ENCODE measurements at regions not wholly inside any gene's neighbourhood (a gene's known extent, or its start where the extent isn't known, plus 50 kb on each side); places are given as distances from the start of the nearest gene placed in this dataset.
"Not testable (repeated sequence)": the region's sequence is repeated elsewhere in the genome, so short reads cannot be mapped to it uniquely, and the experiment has no call there.

DNA sequence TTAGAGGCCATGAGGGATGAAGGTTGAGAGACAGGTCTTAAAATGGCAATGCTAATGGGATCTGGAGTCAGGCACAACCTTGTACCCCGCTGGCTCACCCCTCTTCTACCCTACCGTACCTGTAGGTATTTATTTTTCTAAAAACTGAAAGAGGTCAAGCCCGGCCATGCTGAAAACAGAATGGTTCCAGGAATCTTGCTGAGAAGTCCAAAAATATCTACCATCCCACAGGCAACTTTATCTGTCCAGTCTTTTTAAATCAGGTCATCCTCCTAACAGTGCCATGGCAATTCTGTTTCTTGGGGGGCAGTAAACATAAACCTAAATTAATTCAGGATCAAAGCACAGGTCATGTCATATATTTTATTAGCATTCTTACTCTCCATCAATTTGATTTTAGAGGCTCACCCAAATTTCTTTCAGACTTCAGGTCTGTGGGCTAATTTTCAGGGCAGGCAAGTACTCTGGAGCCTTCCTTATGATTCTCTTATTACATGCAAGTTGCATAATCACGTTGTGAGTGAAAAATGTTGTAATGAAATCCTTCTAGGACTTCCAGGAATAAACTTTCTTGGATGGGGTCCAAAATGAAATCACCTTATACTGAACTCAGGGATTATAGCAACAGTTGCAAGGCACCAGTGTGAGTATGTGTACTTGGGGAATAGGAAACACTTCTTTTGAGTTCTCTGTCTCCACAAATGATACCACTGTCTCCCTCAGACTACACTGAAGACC, 102.7 kb upstream of the NREP start:
- no peak for DNase-seq

DNA sequence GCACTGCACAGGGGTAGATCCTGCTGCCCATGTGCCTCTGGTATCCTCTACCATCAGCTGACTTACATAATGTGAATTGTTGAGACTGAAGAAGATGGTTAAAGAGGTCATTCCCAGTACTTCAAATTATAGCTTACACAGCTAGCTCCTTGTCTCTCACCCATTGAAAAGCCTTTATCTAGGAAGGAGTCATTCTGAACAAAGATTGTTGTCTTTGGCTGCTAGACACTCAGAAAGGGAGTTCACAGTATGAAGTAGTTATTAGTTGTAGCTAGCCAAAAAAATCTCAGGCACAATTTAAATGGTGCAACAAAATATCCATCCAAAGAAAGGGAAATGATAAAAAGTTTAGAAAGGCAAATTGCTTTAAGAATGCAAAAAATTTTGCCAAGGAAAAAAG, 102.0 kb upstream of the NREP start:
- DNase-seq, result no peak

DNA sequence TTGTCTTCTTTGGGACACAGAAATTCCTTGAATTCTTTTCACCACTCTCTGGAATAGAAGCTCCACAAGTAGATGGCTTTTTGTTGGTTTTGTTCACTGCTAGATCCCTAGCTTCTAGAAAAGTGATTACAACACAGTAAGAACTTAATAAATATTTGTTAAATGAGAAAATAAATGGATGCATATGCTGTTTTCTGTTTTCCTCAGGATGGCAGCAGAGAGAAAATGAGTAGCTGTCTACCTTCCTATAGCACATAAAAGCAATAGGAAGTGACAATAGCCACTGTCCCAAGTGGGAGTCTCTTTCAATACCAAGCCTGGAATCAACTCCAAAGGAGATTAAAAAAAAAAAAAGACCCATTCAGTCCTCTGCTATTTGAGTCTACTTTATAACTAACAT, 100.6 kb upstream of the NREP start:
- no peak for DNase-seq

DNA sequence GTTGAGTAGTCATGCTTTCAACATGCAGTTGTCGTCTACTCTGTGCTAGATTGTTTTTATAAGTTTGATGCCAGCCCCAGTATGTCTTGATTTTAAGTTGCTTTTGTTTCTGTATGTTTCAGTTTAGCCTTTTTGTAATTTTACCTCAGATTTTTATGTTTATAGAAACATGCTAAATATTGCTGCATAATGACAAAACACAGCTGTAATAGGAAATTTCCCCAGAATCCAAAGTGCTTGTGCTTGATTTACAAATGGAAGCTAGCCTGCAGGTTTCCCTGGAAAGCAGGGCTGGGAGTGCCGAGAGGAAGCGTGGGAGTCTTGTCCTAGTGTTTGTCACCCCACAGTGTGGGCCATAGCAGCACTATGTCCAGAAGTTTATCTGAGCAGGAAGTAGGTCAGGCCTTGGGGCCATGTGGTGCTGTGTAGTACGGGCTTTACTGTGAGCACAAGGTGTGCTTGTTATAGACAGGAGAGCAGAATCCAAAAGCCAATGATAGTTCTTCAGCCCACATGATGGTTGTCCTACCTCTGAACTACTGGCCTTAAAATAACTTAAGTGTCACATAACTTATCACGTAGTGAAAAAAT, 100.0 kb upstream of the NREP start:
- no peak for DNase-seq

DNA sequence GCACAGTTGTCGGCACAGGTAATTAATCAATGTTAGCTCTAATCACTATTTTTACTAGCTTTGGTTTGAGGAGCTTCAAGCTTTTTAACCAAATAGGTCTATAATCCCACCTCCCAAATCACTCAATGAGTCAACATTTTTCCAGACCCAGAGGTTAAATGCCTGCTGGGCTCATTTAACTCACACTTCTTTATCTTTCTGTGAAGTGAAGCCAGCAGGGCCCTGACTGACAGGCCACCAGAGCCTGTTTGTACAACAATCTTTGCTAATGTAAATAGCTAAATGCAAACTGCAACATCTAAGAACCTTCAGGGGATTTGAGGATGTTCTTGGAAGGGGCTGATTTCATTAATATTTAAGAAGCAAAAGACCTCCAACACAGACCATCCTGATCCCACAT, 98.4 kb upstream of the NREP start:
- no peak for DNase-seq

DNA sequence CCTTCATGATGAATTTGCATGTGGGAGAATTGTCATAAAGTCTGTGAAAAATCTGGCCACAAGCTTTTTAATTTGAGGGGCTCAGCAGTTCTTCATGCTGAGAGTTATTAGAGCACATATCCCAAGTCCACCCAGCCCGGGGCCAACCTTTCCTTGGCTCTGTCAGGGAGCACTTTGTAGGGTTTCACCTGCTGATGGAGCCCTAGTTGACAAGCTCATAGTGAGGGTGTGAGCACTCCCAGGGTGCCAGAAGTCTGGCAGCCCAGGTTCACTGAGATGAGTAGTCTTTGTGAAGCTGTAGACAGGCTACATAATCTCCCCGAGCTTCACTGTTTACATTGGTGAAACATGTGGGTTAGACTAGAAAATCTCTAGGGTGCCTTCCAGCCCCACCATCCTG, 97.2 kb upstream of the NREP start:
- DNase-seq, result no peak

DNA sequence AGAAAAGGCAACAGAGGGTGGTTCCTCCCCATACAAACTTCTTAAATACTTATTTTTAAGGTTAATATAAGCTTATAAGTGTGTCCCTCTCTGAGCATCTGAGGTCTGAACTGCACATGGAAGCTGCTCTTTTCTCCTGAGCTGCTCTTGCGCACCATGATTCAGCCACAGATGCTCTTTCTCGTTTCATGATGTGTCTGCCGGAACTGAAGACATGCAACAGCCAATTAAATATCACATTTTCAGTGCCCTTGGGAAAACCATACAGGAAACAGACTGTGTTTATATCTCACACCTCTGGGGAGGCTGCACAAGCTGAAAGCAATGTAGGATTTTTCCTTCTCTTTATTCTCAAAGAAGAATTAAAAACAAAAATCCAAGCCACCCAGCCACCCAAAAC, 96.8 kb upstream of the NREP start:
- DNase-seq, result no peak

DNA sequence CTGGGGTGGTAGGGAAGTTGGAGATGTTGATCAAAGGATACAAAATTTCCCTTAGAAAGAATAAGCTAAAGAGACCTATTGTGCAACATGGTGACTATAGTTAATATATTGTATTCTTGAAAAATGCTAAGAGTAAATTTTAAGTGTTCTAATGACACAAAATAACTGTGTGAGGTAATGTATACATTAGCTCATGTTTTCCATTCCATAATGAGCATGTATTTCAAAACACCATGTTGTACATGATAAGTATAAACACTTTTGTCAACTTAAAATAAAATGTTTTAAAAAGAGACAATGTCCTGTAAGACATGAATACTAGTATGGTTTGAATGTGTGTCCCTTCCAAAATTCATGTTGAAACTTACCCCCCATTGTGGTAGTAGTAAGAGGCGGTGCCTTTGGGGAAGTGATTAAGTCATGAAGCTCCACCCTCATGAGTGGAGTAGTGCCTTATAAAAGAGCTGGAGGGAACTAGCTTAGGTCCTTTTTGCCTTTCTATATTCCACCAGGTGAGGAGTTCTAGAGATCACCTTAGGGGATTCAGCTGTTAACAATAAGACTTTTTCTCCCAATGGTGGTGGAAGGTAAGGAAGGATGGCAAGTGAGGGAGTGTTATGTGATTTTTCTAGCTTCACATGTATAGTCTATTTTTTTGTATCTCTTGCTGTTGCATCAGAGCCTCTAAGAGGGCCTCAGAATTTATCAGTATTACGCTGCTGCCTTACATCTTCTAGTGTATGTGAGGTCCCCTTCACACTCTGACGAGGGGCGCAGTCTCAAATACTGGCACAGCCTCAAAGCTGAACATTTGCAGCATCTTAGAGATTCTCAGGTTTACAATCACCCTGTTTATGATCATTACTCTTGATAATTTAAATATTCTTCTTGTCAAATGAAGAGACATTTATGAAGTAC, 94.9 kb upstream of the NREP start:
- DNase-seq, result no peak

DNA sequence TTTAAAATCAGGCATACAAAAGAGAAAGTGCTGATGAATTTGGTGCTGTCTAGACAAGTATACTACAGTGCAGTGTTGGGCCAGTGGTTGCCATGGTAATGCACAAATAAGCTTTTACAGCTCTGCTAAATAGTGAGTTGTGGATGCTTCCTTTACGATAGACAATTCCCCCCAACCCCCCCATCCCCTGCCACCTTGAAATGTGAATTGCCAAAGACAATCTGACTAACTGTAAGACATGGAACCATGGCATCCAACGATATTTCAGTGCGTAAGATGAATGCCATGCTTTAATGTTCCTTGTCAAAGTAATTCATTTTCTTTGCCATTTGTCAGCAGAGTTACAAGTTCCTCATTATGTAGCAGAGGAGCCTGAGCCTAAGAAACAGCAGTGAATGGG, 91.5 kb upstream of the NREP start:
- DNase-seq, result no peak

DNA sequence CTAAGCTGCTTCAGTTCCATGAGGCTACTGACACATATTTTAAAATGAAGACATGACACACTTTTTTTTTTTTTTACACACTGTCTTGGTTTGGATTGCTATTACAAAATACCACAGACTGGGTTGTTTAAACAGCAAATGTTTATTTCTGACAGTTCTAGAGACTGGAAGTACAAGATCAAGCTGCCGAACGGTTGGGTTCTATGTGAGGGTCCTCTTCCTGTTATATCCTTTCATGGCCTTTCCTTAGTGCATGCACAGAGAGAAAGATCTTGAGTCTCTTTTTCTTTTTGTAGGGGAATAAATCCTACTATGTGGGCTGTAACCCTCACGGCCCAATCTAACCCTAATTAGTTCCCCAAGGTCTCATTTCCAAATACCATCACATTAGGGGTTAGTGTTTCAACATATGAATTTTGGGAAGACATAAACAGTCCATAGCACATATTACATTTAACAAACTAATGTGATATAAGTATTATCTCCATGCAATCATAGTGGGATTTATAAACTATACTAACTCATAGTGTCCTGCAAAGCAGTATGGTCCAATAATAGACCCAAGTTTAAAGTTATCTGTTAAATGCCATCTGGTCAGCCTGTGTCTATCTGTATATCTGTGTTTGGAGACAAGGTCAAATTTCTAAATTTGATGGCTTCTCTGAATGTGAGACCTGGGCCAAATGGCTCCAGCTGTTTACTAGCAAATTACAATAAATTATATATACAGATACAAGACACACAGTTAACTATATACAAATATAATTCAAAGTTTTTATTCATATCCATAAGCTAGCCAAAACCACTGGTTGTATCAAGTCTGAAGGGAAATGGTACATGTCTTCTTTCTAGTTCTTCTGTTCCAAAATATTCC, 90.3 kb upstream of the NREP start:
- DNase-seq, result no peak

DNA sequence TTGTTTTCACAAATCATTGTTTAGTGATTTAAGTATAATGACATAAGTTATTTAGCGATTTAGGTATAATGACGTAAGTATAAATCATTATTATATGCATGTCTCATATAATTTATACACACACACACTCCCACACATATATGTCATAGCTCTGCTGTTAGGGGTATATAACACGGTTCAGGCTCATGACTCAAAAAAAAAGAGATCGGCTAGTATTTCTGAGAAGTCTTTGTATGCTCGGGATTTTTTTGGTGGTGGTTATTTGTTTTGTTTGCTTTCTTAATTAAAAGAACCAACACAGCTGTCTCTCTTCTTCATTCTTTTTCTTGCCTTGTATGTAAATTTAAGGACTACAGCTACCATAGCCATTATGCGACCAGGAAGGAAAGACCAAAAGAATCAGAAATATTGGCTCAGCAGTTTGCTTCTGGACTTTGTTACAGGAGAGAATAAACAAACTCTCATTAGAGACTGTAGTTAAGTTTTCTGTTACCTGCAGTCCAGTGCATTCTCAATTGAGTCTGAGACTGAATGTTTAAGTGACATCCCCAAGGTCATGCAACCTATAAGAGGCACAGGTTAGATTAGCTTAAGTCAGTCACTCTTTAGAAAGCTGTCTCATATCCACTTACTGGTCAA, 83.2 kb upstream of the NREP start:
- no peak for DNase-seq

DNA sequence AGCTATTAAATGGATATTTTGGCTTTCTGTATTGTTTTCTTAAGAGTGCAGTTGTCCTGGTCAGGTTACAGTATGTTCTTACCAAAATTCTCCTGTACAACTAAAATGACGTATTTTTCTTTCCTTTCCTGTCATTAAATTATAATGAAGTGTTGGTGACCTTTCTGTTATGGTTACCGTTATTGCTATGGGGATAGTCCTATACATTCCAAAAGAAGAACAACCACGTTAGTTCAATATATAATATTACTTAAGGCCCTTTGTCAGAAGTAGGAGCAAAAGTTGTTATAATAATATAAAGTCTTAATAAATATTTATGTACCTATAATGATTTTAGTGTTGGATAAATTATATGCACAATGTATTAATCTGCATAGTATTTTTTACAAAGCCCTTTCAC, 82.4 kb upstream of the NREP start:
- DNase-seq, result no peak

DNA sequence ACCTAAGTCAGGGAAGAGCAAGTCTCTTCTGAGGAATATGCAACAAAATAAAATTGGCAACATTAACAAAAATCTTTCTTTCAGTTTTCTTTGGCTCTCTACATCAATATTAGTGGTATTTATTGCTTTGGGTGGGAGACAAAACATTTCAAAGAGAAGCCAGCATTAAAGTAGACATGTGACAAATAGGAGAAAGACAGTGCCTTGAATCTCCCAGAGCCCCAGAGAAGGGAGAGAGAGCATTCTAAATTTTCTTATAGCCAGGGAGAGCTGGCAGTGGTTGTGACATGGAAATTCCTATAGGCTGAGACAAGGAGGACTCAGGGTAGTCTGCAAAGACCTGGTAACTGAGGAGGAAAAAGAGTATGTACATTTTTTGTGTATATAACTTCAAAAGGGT, 79.4 kb upstream of the NREP start:
- no peak for DNase-seq

DNA sequence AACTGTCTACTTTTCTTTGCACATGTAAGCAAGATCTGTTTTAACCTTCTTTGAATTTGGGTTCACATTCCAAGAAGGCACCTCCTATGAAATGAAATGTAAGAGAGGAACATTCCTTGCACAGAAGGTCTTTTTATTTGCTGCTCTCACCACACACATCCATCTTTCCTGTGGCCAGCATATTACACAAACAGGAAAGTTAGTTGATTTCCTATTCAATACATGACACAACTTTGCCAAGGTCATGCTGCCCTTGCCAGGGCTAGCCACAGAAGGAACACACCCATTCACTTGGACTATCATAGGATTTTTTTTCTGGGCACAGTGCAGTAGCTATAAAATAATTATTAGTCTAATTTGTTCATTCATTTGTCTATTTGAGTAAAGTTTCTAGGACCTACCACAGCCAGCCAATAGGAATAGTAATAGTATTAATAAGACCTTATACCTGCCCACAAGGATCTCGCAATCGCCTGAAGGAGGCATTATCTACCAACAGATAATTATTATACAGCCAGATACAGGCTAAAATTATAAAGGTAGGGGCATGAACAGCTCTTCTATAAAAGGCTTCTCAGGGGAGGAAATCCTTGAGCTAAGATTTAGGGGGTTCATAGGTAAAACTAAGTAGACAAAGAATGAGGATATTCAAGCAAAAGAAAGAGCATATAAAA, 78.1 kb upstream of the NREP start:
- no peak for DNase-seq

DNA sequence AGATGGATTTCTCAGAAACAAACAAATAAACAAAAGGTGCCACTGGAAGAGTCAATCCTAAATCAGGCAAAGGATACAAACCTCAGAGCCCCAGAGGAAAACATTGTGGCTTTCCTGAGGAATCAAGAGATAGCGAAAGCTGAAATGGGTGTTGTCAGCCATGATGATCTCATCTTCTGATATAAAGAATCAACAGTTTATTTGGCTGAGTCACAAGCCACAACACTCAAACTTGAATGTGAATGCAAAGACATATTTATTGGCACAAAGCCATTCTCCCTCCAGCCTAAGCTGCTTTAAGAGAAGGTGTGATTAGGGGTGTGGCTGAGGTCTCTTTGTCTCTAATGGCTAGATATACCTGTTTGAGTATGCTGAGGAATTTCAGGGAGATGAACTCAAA, 73.3 kb upstream of the NREP start:
- peak; percentile 32 for DNase-seq

DNA sequence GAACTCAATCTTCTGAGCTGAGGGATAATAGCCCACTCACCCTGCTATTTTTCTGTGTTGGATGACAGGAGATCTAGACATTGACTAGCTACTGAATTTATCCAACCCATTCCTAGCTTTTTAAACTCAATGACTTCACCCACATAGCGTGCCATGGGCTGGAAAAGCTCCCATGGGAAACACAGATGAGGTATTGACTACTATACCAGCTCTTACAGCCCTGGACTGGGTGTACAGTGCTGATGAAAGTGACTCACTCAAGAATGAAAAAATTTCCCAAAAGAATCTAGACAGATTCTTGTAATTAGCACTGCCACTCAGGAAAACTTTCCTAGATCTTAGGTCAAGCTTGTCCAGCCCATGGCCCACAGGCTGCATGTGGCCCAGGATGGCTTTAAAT, 72.7 kb upstream of the NREP start:
- no peak for DNase-seq

DNA sequence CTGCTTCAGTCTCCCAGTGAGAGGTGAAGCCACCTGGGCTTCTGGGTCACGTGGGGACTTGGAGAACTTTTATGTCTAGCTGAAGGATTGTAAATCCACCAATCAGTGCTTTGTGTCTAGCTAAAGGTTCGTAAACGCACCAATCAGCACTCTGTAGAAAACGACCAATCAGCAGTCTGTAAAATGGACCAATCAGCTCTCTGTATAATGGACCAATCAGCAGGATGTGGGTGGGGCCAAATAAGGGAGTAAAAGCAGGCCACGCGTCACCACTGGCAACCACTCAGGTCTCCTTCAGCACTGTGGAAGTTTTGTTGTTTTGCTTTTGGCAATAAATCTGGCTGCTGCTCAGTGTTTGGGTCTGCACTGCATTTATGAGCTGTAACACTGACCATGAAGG, 69.1 kb upstream of the NREP start:
- DNase-seq, result no peak

DNA sequence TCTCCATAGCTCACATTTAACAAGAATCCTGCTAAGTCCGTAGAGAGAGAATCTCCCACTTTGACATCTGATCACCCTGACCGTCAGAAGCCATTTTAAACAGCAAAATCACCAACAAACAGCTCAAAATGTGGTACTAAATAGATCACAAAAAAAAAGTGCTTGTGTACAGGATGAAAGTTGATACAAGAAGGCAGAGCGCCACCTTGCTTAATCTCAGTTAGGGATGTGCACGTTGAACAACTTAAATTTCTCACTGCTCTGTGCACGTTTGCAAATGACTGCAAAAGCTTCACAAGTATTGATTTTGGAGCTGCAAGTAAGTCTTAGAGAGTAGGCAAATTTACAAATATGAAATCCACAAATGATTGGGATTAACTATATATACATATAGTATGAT, 63.1 kb upstream of the NREP start:
- DNase-seq, result peak; percentile 5

DNA sequence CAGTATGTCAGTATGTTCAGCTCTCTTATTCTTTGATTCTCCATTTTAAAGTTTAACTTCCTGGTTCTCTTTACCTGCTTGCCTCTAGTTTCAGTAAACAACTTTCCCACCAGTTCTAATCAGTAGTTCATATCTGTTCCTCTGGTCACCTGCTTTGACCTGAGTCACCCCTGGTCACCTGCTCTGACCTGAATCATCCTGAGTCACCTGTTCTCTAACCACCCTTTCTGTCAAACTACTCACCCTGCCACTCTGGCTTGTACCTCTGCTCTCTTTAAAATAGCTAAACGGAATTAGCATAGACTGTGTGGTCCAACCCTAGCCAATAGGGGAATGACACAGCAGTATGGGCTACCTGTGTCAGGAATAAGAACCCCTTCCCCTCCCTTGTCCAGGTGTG, 62.0 kb upstream of the NREP start:
- DNase-seq, result not testable (repeated sequence)

DNA sequence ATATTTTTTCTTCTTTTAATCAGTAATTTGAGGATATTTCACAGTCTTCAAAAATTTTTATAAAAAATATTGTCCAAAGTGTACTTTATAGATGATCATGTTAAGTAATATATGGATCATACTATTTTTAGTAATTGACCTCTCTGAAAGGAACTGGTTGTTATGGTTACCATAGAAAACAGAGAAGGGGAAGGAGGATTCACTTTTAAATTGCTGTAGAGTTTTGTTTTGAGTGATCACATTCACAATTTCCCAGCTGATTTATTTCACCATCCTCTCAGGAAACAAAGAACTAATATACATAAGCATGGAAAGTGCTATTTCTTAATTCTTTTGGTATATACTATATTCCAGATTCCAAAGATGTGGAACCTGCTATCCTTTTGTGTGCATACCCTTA, 56.5 kb upstream of the NREP start:
- DNase-seq, result no peak

DNA sequence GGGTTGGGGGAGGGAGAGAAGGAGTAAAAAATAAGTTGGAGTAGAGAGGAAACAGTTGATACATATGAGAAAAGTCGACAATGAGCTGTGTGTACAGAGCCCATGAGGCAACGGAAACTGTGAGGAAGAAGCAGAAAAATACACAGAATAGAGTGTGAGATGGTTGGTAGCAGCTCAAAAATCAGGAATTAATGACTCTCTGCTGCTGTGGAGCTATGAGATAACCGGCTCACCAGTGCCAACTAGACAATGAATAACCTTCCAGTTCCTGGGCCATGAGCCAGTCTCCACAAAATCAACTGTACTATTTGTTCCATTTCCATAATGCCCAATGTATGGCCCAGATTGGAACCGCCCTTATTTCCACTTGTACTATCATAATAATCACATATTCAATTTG, 53.1 kb upstream of the NREP start:
- no peak for DNase-seq
